B cell (primary cell): ENCODE measurements at regions not wholly inside any gene's neighbourhood (a gene's known extent, or its start where the extent isn't known, plus 50 kb on each side); places are given as distances from the start of the nearest gene placed in this dataset.

Source experiments
- ATAC-seq: fragments of 200-7000 bp; cut with Tn5 transposase; one replicate; pipeline ENCODE4 v1.10.0; 2021; ENCODE audit warnings: low read depth, mild to moderate bottlenecking, moderate number of reproducible peaks, moderate library complexity
- CTCF ChIA-PET: fragments of 350-600 bp; sonication (Branson Sonifier 250); formaldehyde crosslinking; loops from one replicate; lab custom pipeline; 2021; ENCODE audit warnings: antibody characterized with exemption, inconsistent platforms; lab: Charles Lee
- POLR2A ChIA-PET: fragments of 350-600 bp; sonication (Branson Sonifier 250); formaldehyde crosslinking; loops from one replicate; lab custom pipeline; 2021; ENCODE audit warnings: antibody characterized with exemption; lab: Charles Lee
- DNase-seq: peaks from one replicate; pipeline ENCODE4 v3.0.0; 2013
- H2AFZ ChIP-seq: 2 replicates; pipeline ENCODE4 v1.6.1; 2012; ENCODE audit warnings: mild to moderate bottlenecking, low read depth, low read length; ENCODE audit not compliant: insufficient read depth, poor library complexity, severe bottlenecking
- H3K27ac ChIP-seq, 2 donors: 1 replicate in 1 of 2; 2 replicates in 1 of 2; pipeline ENCODE4 v1.5.1; 2012 to 2013; ENCODE audit warnings: low read length in 2 of 2, mild to moderate bottlenecking in 2 of 2, moderate library complexity in 1 of 2
- H3K27me3 ChIP-seq, 4 experiments: fragments of 200-600 bp in 1 of 4; sonication (generic) in 1 of 4; replicated peaks in 1 of 4; 1 replicate in 2 of 4; 2 replicates in 2 of 4; pipeline versions ENCODE4 v1.6.1 to v1.7.0; 2013 to 2016; ENCODE audit warnings: low read length in 3 of 4, mild to moderate bottlenecking in 2 of 4, mixed read lengths in 1 of 4, moderate library complexity in 1 of 4; ENCODE audit not compliant: insufficient read depth in 4 of 4, control insufficient read depth in 3 of 4; ENCODE audit errors: control extremely low read depth in 1 of 4
- H3K36me3 ChIP-seq, 2 experiments: replicated peaks in 1 of 2; 1 replicate in 1 of 2; 2 replicates in 1 of 2; pipeline versions ENCODE4 v1.6.1 to v1.7.1; 2013; ENCODE audit warnings: low read length in 1 of 2; ENCODE audit not compliant: insufficient read depth in 2 of 2, control insufficient read depth in 1 of 2; ENCODE audit errors: control extremely low read depth in 1 of 2, extremely low read depth in 1 of 2
- H3K4me1 ChIP-seq, 2 donors: fragments of 200-600 bp in 1 of 2; sonication (generic) in 1 of 2; 1 replicate in 1 of 2; 2 replicates in 1 of 2; pipeline versions ENCODE4 v1.5.1 to v1.6.1; 2013 to 2017; ENCODE audit warnings: low read length in 2 of 2; ENCODE audit not compliant: control insufficient read depth in 2 of 2, insufficient read depth in 2 of 2
- H3K4me2 ChIP-seq: replicated peaks from 2 replicates; pipeline ENCODE3; 2012; ENCODE audit warnings: mild to moderate bottlenecking, low read depth, low read length; ENCODE audit not compliant: poor library complexity, severe bottlenecking
- H3K4me3 ChIP-seq, 5 experiments: fragments of 200-600 bp in 1 of 5; sonication (generic) in 1 of 5; 1 replicate in 3 of 5; 2 replicates in 2 of 5; pipeline versions ENCODE4 v1.5.1 to v1.7.0; 2011 to 2016; ENCODE audit warnings: low read length in 4 of 5, mild to moderate bottlenecking in 4 of 5, low read depth in 2 of 5, control low read depth in 1 of 5, moderate library complexity in 1 of 5; ENCODE audit not compliant: insufficient read depth in 1 of 5; ENCODE audit errors: control extremely low read depth in 1 of 5, extremely low read depth in 1 of 5
- H3K79me2 ChIP-seq: fragments of 200-600 bp; sonication (generic); one replicate; pipeline ENCODE4 v1.6.0; 2016; ENCODE audit warnings: low read length; ENCODE audit not compliant: control insufficient read depth, insufficient read depth
- H3K9ac ChIP-seq: fragments of 200-600 bp; sonication (generic); 2 replicates; pipeline ENCODE4 v1.6.1; 2017; ENCODE audit warnings: mild to moderate bottlenecking, low read length, moderate library complexity
- H3K9me3 ChIP-seq, 3 donors: one replicate each; pipeline versions ENCODE4 v1.6.1 to v1.7.1; 2013; ENCODE audit warnings: low read length in 2 of 3; ENCODE audit not compliant: control insufficient read depth in 2 of 3, insufficient read depth in 1 of 3; ENCODE audit errors: control extremely low read depth in 1 of 3
- H4K20me1 ChIP-seq: 2 replicates; pipeline ENCODE4 v1.6.0; 2012; ENCODE audit warnings: mild to moderate bottlenecking, low read length; ENCODE audit not compliant: insufficient read depth, control insufficient read depth, poor library complexity, severe bottlenecking
- H3K27ac Mint-ChIP-seq: one replicate; pipeline ENCODE4 v1.8.0; 2021; ENCODE audit warnings: mixed read lengths
- H3K27me3 Mint-ChIP-seq: one replicate; pipeline ENCODE4 v1.8.0; 2021; ENCODE audit warnings: mixed read lengths
- H3K4me1 Mint-ChIP-seq: one replicate; pipeline ENCODE4 v1.8.0; 2021; ENCODE audit warnings: mixed read lengths
- H3K4me3 Mint-ChIP-seq: one replicate; pipeline ENCODE4 v1.8.0; 2021; ENCODE audit warnings: mixed read lengths
- H3K9me3 Mint-ChIP-seq: one replicate; pipeline ENCODE4 v1.8.0; 2022; ENCODE audit warnings: mixed read lengths; ENCODE audit not compliant: insufficient read depth
- CTCF ChIP-seq: fragments of 200-600 bp; IDR thresholded peaks from one replicate; pipeline ENCODE4 v1.8.0; 2022; ENCODE audit warnings: antibody characterized with exemption, mild to moderate bottlenecking
- EZH2 ChIP-seq: IDR thresholded peaks from 2 replicates; pipeline ENCODE4 v1.6.1; 2012; ENCODE audit warnings: borderline replicate concordance, low read depth, mild to moderate bottlenecking, moderate library complexity, low read length; ENCODE audit not compliant: insufficient read depth, poor library complexity, severe bottlenecking
- WGBS: methylation state at CpG from one replicate; pipeline ENCODE4 v1.1.5; 2013; ENCODE audit warnings: missing lambda C conversion rate; ENCODE audit not compliant: insufficient coverage; 5-methylcytosine and 5-hydroxymethylcytosine counted together
- intact Hi-C: fragments of 100-400 bp; cut with micrococcal nuclease; formaldehyde crosslinking; loops from one replicate; pipeline ENCODE4 v1.10.0; 2022

- H3K9ac ChIP-seq = no peak overlapping the region
- no peaks in the 10 kb centered on the region for H3K27me3 Mint-ChIP-seq
- H3K4me3 ChIP-seq = no peak overlapping the region
- H3K4me1 ChIP-seq = no peaks in the 10 kb centered on the region
- H2AFZ ChIP-seq = no peak overlapping the region
- H3K9me3 ChIP-seq = no peaks in the 10 kb centered on the region
- H3K36me3 ChIP-seq = no peaks in the 10 kb centered on the region
- no peak for TF ChIP-seq EZH2
- no peak for TF ChIP-seq CTCF
- ATAC-seq = no peak
- no peaks in the 10 kb centered on the region for H3K9me3 Mint-ChIP-seq
- H3K79me2 ChIP-seq = no peaks in the 10 kb centered on the region
- WGBS = 80% methylated on average over 2 of the region's 4 CpGs
- no peak overlapping the region for H3K27ac ChIP-seq
- ChIA-PET POLR2A (no interaction called here), CTCF (no interaction called here)
- no peak for DNase-seq
- no peaks in the 10 kb centered on the region for H4K20me1 ChIP-seq
- H3K4me1 Mint-ChIP-seq = no peaks in the 10 kb centered on the region
- intact Hi-C loops = no loop called here
- no peaks in the 10 kb centered on the region for H3K27me3 ChIP-seq
- no peak overlapping the region for H3K4me2 ChIP-seq
- H3K27ac Mint-ChIP-seq = no peak overlapping the region
- no peak overlapping the region for H3K4me3 Mint-ChIP-seq
Measured at GRCh38 chr9:81207651-81208050, 481.7 kb downstream of the TLE1 start.

GRCh38 chr9:81202292-81202691, 487.1 kb downstream of the TLE1 start:
- intact Hi-C loops = no loop called here
- DNase-seq (no peak), ATAC-seq (no peak)
- Mint-ChIP-seq H3K27ac (no peak overlapping the region), H3K4me3 (no peak overlapping the region), H3K4me1 (no peaks in the 10 kb centered on the region), H3K9me3 (no peaks in the 10 kb centered on the region), H3K27me3 (no peaks in the 10 kb centered on the region)
- H3K4me1 ChIP-seq = no peaks in the 10 kb centered on the region
- TF ChIP-seq CTCF = no peak
- no peak for TF ChIP-seq EZH2
- H3K79me2 ChIP-seq = no peaks in the 10 kb centered on the region
- no peak overlapping the region for H3K27ac ChIP-seq
- no peak overlapping the region for H3K4me2 ChIP-seq
- no peak overlapping the region for H2AFZ ChIP-seq
- H3K9me3 ChIP-seq = no peaks in the 10 kb centered on the region
- no peak overlapping the region for H3K9ac ChIP-seq
- H4K20me1 ChIP-seq = no peaks in the 10 kb centered on the region
- no peaks in the 10 kb centered on the region for H3K27me3 ChIP-seq
- ChIA-PET CTCF (no interaction called here), POLR2A (no interaction called here)
- 89% methylated on average over 6 of the region's 6 CpGs for WGBS
- no peak overlapping the region for H3K4me3 ChIP-seq
- no peaks in the 10 kb centered on the region for H3K36me3 ChIP-seq
